ENCODE measurements at regions not wholly inside any gene's neighbourhood (a gene's known extent, or its start where the extent isn't known, plus 50 kb on each side); places are given as distances from the start of the nearest gene placed in this dataset.
"Not testable (repeated sequence)": the region's sequence is repeated elsewhere in the genome, so short reads cannot be mapped to it uniquely, and the experiment has no call there.

DNA sequence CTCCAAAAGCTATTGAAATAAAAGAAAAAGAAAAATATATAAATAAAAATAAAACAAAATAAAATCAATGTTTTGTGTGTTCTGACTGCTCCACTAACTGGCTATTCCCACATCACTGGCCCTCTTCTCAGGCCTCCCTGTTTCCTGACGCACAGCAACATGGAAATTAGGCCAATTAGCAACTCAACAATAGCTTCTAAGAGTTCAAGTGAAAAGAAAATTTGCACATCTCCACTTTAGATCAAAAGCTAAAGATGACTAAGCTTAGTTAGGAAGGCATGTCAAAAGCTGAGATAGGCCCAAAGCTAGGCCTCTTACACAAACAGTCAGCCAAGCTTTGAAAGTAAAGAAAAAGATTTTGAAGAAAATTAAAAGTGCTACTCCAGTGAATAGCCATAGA is 200.8 kb downstream of the DUSP6 start:
- no peak for DNase-seq

DNA sequence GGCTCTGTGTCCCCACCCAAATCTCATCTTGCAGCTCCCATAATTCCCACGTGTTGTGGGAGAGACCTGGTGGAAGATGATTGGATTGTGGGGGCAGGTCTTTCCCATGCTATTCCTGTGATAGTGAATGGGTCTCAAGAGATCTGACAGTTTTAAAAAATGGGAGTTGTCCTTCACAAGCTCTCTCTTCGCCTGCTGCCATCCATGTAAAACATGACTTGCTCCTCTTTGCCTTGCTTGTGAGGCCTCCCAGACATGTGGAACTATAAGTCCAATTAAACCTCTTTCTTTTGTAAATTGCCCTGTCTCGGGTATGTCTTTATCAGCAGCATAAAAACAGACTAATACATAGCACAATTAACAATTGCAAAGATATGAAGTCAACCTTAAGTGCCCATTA is 201.5 kb downstream of the DUSP6 start:
- not testable (repeated sequence) for DNase-seq

DNA sequence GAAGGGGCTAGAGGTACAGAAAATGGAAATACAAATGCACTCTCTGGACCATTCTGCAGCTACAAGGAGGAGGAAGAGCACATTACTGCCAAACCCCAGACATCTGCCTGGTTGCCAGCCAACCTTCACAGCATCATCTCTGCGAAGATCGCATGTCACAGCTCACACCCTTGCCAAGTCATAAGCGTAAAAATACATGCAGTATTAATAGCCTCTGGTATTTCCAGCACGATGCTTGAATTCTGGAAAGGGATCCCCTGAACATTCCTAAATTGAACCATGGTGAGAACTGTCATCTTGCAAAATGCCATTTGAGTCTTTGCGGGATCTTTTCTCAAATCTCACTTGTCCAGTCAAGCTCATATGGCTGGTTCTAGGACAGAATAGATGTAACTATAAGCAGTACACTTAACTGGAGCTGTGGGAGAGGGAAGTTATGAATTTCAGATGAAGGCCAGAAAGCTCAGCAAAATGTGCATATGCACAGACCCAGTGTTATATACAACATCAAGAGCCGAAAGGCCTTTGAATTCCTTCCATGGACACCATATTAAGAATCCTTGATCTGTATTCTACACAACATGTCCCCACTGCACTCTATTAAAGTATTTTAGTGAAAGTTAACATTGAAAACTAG is 211.6 kb downstream of the DUSP6 start:
- DNase-seq, result no peak

DNA sequence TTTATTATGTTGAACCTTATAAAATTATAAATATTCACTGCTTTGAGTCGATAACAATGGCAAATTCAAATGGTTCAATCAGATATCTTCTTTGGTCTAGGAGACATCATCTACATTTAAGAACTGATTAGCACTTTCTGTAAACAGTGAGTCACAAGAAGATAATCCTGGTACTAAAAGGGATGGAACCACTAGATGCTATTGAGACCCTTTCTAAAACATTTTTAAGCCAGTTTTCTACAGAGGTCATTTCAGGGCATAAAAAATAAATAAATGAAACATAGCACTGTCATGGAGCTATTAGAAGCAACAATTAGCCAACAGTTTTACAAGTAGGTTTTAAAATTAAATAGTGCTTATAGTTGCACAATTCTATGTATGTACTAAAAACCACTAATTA is 212.2 kb downstream of the DUSP6 start:
- DNase-seq, result no peak

DNA sequence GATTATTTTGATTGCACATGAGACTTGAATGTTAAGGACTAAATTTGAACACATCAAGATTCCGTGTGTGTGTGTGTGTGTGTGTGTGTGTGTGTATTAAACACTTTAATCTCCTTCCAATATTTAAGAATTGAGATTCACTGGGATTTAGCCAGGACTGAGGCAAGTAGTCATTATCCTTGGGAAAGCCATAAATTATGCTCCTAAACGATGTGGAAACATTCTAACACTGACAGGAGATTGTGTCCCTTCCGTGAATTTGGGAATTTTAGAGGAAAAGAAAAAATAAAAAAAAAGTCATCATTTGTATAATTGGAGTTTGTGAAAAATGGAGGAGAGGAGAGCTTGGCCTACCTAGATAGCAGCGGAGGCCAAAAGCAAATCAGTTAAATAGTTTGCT is 212.9 kb downstream of the DUSP6 start:
- no peak for DNase-seq

DNA sequence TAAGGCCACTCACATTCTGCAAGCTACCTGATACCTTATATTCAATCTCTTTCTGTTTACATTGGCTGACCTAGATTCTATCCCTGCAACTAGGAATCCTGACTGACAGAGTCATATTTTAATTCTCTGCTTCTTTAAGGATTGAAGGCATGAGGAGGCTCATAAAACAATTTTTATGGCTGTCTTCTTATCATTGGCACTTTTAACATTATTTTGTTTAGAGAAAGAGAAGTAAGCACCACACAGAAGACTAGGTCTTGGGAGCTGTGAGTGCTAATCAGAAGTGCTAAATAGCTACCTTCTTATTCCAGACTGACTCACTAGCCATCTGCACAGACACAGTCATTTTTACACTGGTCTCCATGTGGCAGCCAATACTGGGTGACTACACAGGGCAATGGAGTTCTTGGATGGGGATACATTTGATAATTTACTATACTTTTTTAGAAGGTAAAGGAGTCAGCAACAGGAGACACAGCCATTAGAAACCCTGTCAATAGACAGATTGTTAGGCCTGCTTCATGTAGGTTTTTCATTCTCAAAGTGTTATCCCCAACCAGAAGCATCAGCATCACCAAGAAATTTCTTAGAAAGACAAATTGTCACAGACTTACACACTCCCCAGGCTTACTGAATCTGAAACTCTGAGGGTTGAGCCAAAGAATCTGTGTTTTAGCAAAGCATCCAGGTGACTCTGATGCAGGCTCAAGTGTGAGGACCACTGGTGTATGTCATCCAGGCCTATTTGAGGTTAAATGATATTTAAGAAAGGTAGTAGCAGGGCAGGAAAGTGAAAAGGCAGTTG is 214.1 kb downstream of the DUSP6 start:
- no peak for DNase-seq

DNA sequence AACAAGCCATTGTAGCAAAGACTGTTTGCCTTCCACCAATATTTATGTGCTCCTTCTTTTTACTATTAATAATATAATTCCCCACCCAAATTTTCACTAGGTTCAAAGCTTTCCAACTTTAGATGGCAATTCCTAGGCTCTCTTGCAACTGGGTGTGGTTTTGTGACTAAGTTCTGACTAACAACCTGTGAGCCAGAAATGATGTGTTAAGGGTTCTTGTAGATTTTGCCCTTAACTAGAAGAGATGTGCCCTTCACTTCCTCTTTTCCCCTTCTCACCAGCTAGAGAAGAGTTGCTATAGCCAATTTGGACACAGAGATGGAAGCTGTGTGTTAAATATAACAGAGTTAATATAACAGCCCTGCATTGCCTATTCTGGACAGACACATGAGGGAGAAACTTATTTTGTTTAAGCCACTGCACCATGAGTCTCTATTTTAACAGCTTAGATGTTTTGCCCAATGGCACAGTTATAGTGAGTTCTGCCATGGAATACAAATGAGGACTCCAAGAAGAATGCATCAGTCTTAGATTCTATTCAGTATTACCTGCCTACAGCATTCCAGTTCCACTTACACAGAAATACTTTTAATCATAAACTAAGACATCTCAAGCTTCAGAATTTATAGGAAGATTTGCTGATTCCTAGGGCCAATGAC is 216.2 kb downstream of the DUSP6 start:
- no peak for DNase-seq

DNA sequence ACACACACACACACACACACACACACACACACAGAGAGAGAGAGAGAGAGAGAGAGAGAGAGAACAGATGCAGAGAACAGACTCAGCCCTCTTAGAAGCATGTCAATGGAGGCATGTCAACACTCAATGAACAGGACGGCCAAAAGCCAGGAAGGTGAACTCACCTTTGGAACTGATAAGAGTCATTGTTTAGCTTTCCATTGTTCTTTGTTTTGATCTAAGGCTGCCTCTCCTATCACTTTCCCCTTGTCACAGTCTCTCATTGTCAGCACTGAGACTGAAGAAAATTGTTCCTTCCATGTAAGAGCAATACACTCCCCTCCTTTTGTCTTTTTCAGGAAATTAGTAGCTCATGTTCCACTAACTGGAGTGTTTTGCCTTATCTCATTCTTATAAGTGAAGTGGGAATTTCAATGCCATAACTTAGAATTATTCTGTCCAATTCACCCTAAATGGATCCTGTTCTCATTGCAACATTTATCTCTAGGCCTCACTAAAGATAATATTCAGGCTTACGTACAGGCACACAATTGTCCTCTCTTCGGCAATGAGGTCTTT is 218.0 kb downstream of the DUSP6 start:
- DNase-seq, result no peak

DNA sequence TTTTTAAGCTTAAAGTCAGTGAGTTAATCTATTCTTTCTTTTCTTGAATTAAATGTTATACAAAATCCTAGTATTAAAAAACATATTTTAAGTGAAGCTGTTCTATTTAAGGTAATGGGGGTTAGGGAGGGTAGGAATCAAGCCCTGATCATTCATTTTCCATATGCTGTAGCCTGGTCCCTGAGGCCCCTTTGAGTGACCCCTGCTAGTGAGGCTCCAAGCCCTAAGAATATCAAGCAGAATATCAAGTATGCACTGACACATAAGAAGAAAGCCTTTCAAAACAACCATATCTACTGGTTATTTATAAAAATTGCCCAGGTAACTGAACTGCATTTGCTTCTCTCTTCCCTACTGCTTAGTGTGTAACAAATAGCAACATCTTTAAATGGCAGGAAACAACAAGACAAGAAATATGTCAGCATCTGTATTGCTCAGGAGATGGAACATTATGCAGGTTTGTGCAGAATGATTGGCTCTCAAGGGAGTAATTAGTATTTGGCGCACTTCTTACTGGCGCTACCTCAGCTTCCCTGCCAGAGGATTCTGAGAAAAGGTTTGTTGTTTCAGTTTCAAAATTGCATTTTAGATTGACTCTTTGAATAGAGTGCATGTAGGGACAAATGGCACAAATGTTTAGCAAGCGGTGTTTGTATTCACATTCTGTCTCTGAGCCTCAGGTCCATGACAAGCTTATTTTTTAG is 223.0 kb downstream of the DUSP6 start:
- DNase-seq, result no peak

DNA sequence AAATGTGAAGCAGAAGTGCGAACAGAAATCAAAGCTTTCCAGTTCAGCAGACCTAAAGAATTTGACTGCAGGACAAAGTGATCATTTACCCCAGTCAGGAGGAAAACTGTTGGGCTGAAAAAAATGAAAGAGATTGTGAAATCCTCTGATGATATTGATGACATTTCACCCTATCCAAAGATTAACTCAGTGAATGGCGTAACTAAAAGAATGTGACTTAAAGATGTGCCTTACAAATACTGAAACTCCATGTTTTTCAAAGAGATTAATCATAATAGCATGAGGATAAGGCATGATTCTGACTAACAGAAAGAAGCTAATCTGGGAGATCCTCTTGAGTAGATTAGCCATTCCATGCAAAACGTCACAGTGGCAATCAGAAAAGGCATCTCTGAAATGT is 225.6 kb downstream of the DUSP6 start:
- DNase-seq, result no peak

DNA sequence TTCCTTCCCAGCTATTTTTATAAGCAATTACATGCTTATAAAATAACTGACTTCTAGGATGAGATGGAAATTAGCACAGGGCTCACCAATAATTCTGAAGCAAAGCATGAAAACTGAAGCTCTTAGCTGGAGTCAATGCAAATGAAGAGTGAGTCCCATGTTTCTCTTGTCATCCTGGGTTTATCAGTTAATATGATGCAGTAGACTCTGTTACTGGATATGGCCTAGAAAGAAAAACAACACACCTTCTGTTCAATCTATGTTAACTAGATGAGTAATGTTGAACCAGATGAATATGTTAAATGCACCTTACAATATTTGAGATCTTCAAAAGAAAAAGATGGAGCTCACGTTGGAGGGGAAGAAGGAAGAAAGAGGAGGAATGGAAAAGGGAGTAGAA is 229.4 kb downstream of the DUSP6 start:
- DNase-seq, result no peak

DNA sequence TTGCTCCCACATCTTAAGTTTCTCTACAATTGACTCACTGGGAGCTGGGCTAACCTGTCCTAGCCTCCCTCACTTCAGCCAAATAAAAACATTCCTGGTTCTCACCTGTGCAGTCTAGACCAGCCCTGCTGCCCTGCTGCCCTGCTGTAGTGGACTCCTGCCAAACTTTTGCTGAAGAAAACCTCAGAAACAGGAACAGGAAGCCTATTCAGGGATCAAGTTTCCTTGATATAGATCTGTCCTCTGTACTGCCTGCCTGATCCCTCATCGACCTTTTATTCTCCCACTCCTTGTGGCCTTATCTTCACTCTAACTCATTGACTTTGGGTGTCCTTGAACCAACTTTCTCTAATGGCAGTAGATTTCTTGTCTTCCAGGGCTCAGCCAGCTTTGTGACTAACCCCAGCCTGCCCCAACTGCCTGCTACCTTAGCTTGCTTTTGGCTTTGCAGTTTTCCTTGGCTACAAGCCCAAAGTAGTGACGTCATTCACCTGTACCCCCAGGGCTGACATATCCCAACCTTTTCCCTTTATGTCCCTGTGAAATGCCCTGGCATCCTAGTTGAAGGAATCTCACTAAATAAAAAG is 234.8 kb downstream of the DUSP6 start:
- DNase-seq, result no peak

DNA sequence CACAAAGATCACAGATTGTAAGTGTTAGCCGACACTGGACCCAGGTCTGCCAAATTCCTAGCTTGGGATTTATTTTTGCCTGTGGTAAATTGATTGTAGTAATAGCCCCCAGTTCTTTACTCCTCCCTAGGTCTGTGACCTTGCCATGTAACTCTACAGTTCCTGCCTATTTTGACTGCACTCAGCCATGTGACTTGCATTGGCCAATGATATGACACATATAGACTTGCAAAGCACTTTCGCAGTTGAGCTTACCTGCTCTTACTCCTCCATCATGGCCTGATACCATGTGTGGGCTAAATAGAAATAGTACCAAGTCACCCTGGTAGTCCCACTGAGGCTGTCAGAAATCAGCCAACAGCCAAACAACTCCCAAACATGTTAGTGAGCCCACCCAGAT is 240.3 kb downstream of the DUSP6 start:
- DNase-seq, result no peak

DNA sequence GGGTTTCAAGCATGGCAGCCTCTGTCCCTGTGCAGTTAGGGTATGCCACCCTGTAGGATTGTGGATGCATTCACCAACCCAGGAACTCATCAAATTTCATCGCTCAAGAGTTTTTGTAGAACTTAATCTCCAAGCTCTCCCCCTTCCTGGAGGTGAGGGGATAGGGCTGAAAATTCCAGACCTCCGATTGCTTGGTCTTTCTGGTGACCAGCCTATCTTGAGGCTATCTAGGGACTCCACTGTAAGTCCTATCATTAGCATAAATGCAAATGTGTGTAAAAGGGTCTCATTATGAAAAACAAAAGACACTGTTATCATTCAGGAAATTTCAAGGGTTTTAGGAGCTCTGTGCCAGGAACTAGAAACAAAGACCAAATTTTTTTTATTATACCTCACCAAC is 244.0 kb downstream of the DUSP6 start:
- no peak for DNase-seq

DNA sequence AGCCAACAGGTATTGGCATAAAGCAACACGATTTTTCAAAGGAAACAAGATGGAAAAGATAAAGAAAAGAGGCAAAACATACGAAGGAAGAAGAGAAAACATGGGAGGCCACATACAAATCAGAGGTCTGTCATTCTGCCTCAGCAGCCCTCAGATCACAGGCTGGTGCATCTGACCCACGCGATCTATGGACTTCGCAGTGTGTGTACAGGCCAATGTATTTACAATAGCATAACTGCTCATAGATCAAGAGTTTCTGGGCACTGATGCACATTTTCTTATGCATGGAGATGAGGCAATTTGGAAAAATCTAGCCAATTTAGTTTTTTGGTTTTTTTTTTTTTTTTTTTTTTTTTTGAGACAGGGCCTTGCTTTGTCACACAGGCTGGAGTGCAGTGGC is 245.4 kb downstream of the DUSP6 start:
- DNase-seq, result no peak

DNA sequence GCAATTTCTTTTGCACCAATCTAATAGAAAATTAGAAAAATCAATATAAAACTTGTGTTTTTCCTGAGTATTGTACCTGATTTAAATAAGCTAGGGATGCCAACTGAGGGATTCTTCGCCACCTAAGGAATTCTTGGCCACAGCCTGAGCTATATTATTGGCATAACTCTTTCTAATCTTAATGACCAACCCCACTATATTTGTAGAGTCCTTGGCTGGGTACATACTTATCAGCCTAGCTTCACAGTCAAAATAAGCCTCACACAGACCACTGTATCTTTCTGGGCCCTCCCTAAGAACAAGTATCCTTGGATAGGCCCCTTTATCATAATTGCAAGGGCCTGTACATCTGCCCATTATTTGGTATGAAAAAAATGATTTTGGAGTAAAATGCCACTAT is 247.1 kb downstream of the DUSP6 start:
- DNase-seq, result no peak

DNA sequence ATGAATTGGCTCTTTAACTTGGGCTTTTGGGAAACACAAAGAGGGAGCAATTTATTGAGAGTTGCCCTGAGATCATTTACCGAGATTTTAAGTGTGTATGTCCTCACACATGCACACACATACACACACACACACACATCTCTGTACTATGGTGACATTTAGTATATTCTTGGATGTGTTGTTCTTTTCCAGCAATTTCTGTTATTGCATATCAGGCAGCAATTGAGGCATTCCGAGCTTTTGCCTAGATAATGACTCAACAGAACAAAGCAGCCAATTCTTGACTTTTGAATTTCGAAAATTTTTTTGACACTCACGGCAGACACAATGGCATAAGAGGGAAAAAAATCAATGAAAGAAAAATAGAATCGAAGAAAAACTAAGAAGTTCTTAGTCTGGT is 248.5 kb downstream of the DUSP6 start:
- no peak for DNase-seq

DNA sequence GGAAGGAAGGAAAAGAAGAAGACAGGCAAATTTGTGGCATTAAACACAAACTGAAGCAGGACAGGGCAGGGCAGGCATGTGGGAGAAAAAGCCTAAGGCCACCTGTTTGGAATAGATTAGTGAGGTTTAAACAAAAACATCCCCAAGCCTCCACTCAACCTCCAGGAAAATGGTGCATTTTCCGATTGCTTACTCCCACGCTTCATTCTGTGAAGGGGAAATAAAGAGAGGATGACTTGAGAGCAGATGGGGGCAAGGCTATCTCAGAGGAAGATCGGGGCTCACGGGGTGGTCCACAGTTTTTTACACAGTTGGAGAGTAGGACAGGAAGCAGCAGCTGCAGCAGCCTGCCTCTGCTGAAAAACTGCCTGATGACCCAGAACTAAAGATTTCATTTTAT is 250.9 kb downstream of the DUSP6 start:
- DNase-seq, result no peak

DNA sequence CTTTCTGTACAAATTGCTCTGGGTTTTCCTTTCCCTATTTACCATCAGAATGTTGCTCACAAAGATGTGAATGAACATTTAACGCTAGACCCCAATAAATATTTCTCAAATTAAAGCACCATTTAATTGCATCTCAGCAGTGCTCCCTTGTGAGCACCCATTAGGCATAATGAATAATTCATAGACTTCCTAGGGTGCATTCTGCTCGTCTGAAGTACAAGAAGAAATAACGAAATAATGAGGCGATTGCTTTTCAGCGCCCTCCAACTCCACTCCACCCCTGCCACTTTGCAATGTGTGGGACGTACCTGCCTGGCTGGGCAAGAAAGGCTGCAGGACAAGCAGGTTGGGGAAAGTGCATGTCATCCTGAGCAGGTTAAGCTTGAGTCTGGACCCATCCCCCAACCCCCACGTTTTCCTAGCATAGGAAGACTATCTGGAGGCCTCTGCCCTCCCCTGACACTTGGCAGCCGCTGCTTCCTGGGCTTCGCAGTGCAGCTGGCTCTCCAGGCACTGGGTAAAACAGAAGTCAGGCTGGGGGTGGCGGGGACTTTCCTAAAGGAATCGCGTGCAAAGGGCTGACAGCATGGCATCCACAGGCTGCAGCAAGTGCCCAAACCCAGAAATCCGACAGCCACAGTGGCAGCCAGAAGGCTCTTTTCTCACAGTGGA is 253.7 kb downstream of the DUSP6 start:
- no peak for DNase-seq

DNA sequence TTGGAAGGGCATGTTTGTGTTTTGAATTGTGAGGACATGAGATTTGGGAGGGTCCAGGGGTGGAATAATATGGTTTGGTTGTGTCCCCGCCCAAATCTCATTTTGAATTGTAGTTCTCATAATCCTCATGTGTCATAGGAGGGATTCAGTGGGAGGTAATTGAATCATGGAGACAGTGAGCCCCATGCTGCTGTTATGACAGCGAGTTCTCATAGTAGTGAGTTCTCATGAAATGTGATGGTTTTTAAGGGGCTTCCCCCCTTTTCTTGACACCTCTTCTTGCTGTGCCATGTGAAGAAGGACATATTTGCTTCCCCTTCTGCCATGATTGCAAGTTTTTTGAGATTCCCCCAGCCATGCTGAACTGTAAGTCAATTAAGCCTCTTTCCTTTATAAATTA is 260.0 kb downstream of the DUSP6 start:
- DNase-seq, result no peak

DNA sequence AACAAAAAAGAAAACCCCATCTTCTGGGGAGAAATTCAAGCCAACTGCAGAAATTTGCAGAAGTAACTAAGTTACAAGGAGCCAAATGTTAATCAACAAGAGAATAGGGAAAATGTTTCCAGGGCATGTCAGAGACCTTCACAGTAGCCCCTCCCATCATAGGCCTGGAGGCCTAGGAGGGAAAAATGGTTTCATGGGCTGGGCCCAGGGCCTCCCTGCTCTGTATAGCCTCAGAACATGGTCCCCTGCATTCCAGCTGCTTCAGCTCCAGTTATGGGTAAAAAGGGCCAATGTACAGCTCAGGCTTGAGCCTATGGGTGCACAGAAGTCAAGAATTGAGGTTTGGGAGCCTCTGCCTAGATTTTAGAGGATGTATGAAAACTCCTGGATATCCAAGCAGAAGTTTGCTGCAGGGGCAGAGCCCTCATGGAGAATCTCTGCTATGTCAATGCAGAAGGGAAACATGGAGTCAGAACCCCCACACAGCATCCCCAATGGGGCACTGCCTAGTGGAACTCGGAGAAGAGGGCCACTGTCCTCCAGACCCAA is 260.9 kb downstream of the DUSP6 start:
- no peak for DNase-seq

DNA sequence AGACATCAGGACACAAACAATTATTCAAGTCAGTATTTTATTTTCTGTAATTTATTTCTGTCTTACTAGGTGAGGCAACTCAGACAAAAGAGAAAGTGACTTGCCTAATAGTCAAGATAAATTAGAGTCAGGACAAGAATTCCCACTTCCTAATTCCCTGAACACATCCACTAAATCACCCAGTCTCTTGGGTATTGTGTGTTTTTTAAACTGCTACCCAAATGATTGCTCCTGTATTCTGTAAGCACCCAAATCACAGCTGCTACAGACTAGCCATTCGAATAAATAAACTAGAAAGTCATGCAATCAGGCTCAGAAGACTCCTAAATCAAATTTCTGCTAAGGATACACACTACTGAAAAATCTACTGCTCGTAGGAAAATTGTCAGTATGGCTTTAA is 263.0 kb downstream of the DUSP6 start:
- no peak for DNase-seq
